Peyer's patch (tissue), 4 donors: ENCODE measurements at regions not wholly inside any gene's neighbourhood (a gene's known extent, or its start where the extent isn't known, plus 50 kb on each side); places are given as distances from the start of the nearest gene placed in this dataset.

Experiments
- CTCF ChIP-seq, 6 experiments: fragments of 450-650 bp in 4 of 6; fragments of 200-600 bp in 2 of 6; sonication (generic) in 1 of 6; IDR thresholded peaks; one replicate each; pipeline ENCODE4 v1.5.1; 2017 to 2019; ENCODE audit warnings: antibody characterized with exemption in 6 of 6, mild to moderate bottlenecking in 3 of 6, moderate library complexity in 1 of 6
- POLR2A ChIP-seq, 2 donors: fragments of 450-650 bp; IDR thresholded peaks; one replicate each; pipeline ENCODE4 v1.5.1; 2017; ENCODE audit warnings: antibody characterized with exemption in 2 of 2, mild to moderate bottlenecking in 2 of 2, moderate library complexity in 2 of 2

- TF ChIP-seq CTCF (IDR thresholded peaks at IDR 0.05) (no peak), POLR2A (IDR thresholded peaks at IDR 0.05) (no peak)
Measured at GRCh38 chr2:41568648-41569047, 479.2 kb upstream of the PKDCC start.
